B cell (primary cell): ENCODE measurements at regions not wholly inside any gene's neighbourhood (a gene's known extent, or its start where the extent isn't known, plus 50 kb on each side); places are given as distances from the start of the nearest gene placed in this dataset.
A peak's percentile ranks its signal among the peaks of the same experiment; 100 is the strongest.

Experiments used
- ATAC-seq: fragments of 200-7000 bp; cut with Tn5 transposase; one replicate; pipeline ENCODE4 v1.10.0; 2021; ENCODE audit warnings: low read depth, mild to moderate bottlenecking, moderate number of reproducible peaks, moderate library complexity
- CTCF ChIA-PET: fragments of 350-600 bp; sonication (Branson Sonifier 250); formaldehyde crosslinking; loops from one replicate; lab custom pipeline; 2021; ENCODE audit warnings: antibody characterized with exemption, inconsistent platforms; lab: Charles Lee
- POLR2A ChIA-PET: fragments of 350-600 bp; sonication (Branson Sonifier 250); formaldehyde crosslinking; loops from one replicate; lab custom pipeline; 2021; ENCODE audit warnings: antibody characterized with exemption; lab: Charles Lee
- DNase-seq: peaks from one replicate; pipeline ENCODE4 v3.0.0; 2013
- H2AFZ ChIP-seq: 2 replicates; pipeline ENCODE4 v1.6.1; 2012; ENCODE audit warnings: mild to moderate bottlenecking, low read depth, low read length; ENCODE audit not compliant: insufficient read depth, poor library complexity, severe bottlenecking
- H3K27ac ChIP-seq, 2 donors: 1 replicate in 1 of 2; 2 replicates in 1 of 2; pipeline ENCODE4 v1.5.1; 2012 to 2013; ENCODE audit warnings: low read length in 2 of 2, mild to moderate bottlenecking in 2 of 2, moderate library complexity in 1 of 2
- H3K27me3 ChIP-seq, 4 experiments: fragments of 200-600 bp in 1 of 4; sonication (generic) in 1 of 4; replicated peaks in 1 of 4; 1 replicate in 2 of 4; 2 replicates in 2 of 4; pipeline versions ENCODE4 v1.6.1 to v1.7.0; 2013 to 2016; ENCODE audit warnings: low read length in 3 of 4, mild to moderate bottlenecking in 2 of 4, mixed read lengths in 1 of 4, moderate library complexity in 1 of 4; ENCODE audit not compliant: insufficient read depth in 4 of 4, control insufficient read depth in 3 of 4; ENCODE audit errors: control extremely low read depth in 1 of 4
- H3K36me3 ChIP-seq, 2 experiments: replicated peaks in 1 of 2; 1 replicate in 1 of 2; 2 replicates in 1 of 2; pipeline versions ENCODE4 v1.6.1 to v1.7.1; 2013; ENCODE audit warnings: low read length in 1 of 2; ENCODE audit not compliant: insufficient read depth in 2 of 2, control insufficient read depth in 1 of 2; ENCODE audit errors: control extremely low read depth in 1 of 2, extremely low read depth in 1 of 2
- H3K4me1 ChIP-seq, 2 donors: fragments of 200-600 bp in 1 of 2; sonication (generic) in 1 of 2; 1 replicate in 1 of 2; 2 replicates in 1 of 2; pipeline versions ENCODE4 v1.5.1 to v1.6.1; 2013 to 2017; ENCODE audit warnings: low read length in 2 of 2; ENCODE audit not compliant: control insufficient read depth in 2 of 2, insufficient read depth in 2 of 2
- H3K4me2 ChIP-seq: replicated peaks from 2 replicates; pipeline ENCODE3; 2012; ENCODE audit warnings: mild to moderate bottlenecking, low read depth, low read length; ENCODE audit not compliant: poor library complexity, severe bottlenecking
- H3K4me3 ChIP-seq, 5 experiments: fragments of 200-600 bp in 1 of 5; sonication (generic) in 1 of 5; 1 replicate in 3 of 5; 2 replicates in 2 of 5; pipeline versions ENCODE4 v1.5.1 to v1.7.0; 2011 to 2016; ENCODE audit warnings: low read length in 4 of 5, mild to moderate bottlenecking in 4 of 5, low read depth in 2 of 5, control low read depth in 1 of 5, moderate library complexity in 1 of 5; ENCODE audit not compliant: insufficient read depth in 1 of 5; ENCODE audit errors: control extremely low read depth in 1 of 5, extremely low read depth in 1 of 5
- H3K79me2 ChIP-seq: fragments of 200-600 bp; sonication (generic); one replicate; pipeline ENCODE4 v1.6.0; 2016; ENCODE audit warnings: low read length; ENCODE audit not compliant: control insufficient read depth, insufficient read depth
- H3K9ac ChIP-seq: fragments of 200-600 bp; sonication (generic); 2 replicates; pipeline ENCODE4 v1.6.1; 2017; ENCODE audit warnings: mild to moderate bottlenecking, low read length, moderate library complexity
- H3K9me3 ChIP-seq, 3 donors: one replicate each; pipeline versions ENCODE4 v1.6.1 to v1.7.1; 2013; ENCODE audit warnings: low read length in 2 of 3; ENCODE audit not compliant: control insufficient read depth in 2 of 3, insufficient read depth in 1 of 3; ENCODE audit errors: control extremely low read depth in 1 of 3
- H4K20me1 ChIP-seq: 2 replicates; pipeline ENCODE4 v1.6.0; 2012; ENCODE audit warnings: mild to moderate bottlenecking, low read length; ENCODE audit not compliant: insufficient read depth, control insufficient read depth, poor library complexity, severe bottlenecking
- H3K27ac Mint-ChIP-seq: one replicate; pipeline ENCODE4 v1.8.0; 2021; ENCODE audit warnings: mixed read lengths
- H3K27me3 Mint-ChIP-seq: one replicate; pipeline ENCODE4 v1.8.0; 2021; ENCODE audit warnings: mixed read lengths
- H3K4me1 Mint-ChIP-seq: one replicate; pipeline ENCODE4 v1.8.0; 2021; ENCODE audit warnings: mixed read lengths
- H3K4me3 Mint-ChIP-seq: one replicate; pipeline ENCODE4 v1.8.0; 2021; ENCODE audit warnings: mixed read lengths
- H3K9me3 Mint-ChIP-seq: one replicate; pipeline ENCODE4 v1.8.0; 2022; ENCODE audit warnings: mixed read lengths; ENCODE audit not compliant: insufficient read depth
- CTCF ChIP-seq: fragments of 200-600 bp; IDR thresholded peaks from one replicate; pipeline ENCODE4 v1.8.0; 2022; ENCODE audit warnings: antibody characterized with exemption, mild to moderate bottlenecking
- EZH2 ChIP-seq: IDR thresholded peaks from 2 replicates; pipeline ENCODE4 v1.6.1; 2012; ENCODE audit warnings: borderline replicate concordance, low read depth, mild to moderate bottlenecking, moderate library complexity, low read length; ENCODE audit not compliant: insufficient read depth, poor library complexity, severe bottlenecking
- WGBS: methylation state at CpG from one replicate; pipeline ENCODE4 v1.1.5; 2013; ENCODE audit warnings: missing lambda C conversion rate; ENCODE audit not compliant: insufficient coverage; 5-methylcytosine and 5-hydroxymethylcytosine counted together
- intact Hi-C: fragments of 100-400 bp; cut with micrococcal nuclease; formaldehyde crosslinking; loops from one replicate; pipeline ENCODE4 v1.10.0; 2022

DNA sequence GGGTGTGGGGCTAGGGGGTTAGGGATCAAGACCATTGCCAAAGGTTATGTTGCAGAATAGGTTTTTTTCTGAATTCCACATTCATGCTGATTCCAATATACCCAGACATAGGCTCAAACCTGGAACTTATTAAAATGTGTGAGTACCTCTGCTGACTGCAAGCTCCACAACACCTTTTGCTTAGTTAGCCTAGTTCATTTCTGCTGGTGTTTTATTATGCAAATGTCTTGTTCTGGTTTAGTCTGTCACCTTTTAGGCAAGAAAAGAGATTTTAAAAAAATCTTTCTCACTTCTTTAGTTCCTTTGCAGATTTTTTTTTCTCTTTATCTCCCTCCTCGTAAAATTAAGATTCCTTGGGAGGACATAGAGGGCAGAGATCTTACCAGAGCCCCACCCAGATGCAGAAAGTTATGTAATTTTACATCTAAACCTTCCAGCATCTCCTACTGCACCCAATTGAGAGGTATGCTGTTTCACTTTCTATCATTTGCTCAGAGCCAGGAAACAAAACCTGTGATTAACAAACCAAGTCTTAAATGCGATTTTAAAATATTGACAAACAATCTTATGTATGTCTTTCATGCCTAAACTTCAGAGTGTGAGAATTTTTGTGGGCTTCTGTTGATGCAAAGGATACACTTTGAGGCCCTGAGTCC, 190.7 kb upstream of the CLNK start:
- DNase-seq: no peak
- POLR2A ChIA-PET: no interaction called here
- H3K4me3 Mint-ChIP-seq: no peak overlapping the region
- peaks cover 21% of the 10 kb centered on the region for H3K4me1 Mint-ChIP-seq
- no peak overlapping the region for H3K27ac ChIP-seq
- TF ChIP-seq EZH2: no peak
- no peak for TF ChIP-seq CTCF
- H2AFZ ChIP-seq: peak overlapping the region; percentile 16
- WGBS: no CpG with 5 or more reads among the region's 2 CpGs
- CTCF ChIA-PET: no interaction called here
- no peaks in the 10 kb centered on the region for H3K27me3 ChIP-seq
- no peaks in the 10 kb centered on the region for H3K9me3 Mint-ChIP-seq
- H3K9me3 ChIP-seq: no peaks in the 10 kb centered on the region
- H3K36me3 ChIP-seq: no peaks in the 10 kb centered on the region
- no peaks in the 10 kb centered on the region for H3K27me3 Mint-ChIP-seq
- intact Hi-C loops: no loop called here
- no peak for ATAC-seq
- no peak overlapping the region for H3K9ac ChIP-seq
- H3K4me1 ChIP-seq: peaks cover 15 to 19% of the 10 kb centered on the region in 2 donors
- peak overlapping the region; percentile 20 for H3K4me2 ChIP-seq
- H3K4me3 ChIP-seq: no peak overlapping the region
- no peaks in the 10 kb centered on the region for H3K79me2 ChIP-seq
- H4K20me1 ChIP-seq: no peaks in the 10 kb centered on the region
- H3K27ac Mint-ChIP-seq: no peak overlapping the region

GRCh38 chr4:10873809-10874208, 189.2 kb upstream of the CLNK start:
- intact Hi-C loops: no loop called here
- no peak overlapping the region for H3K4me2 ChIP-seq
- WGBS: no CpG with 5 or more reads among the region's 1 CpG
- H3K9me3 ChIP-seq: peaks cover 0 to 1% (median 0%) of the 10 kb centered on the region in 3 donors
- H3K36me3 ChIP-seq: no peaks in the 10 kb centered on the region
- Mint-ChIP-seq H3K27me3 (no peaks in the 10 kb centered on the region), H3K4me3 (no peak overlapping the region), H3K27ac (no peak overlapping the region), H3K4me1 (peaks cover 21% of the 10 kb centered on the region), H3K9me3 (no peaks in the 10 kb centered on the region)
- H3K27ac ChIP-seq: no peak overlapping the region
- no peak for ATAC-seq
- H3K9ac ChIP-seq: no peak overlapping the region
- DNase-seq: no peak
- H2AFZ ChIP-seq: no peak overlapping the region
- H3K4me3 ChIP-seq: no peak overlapping the region
- H3K79me2 ChIP-seq: no peaks in the 10 kb centered on the region
- H4K20me1 ChIP-seq: no peaks in the 10 kb centered on the region
- no peaks in the 10 kb centered on the region for H3K27me3 ChIP-seq
- H3K4me1 ChIP-seq: peaks cover 15 to 19% of the 10 kb centered on the region in 2 donors
- ChIA-PET CTCF (no interaction called here), POLR2A (no interaction called here)
- no peak for TF ChIP-seq EZH2
- TF ChIP-seq CTCF: no peak
